Right cardiac atrium (tissue), 5 donors: ENCODE measurements at regions not wholly inside any gene's neighbourhood (a gene's known extent, or its start where the extent isn't known, plus 50 kb on each side); places are given as distances from the start of the nearest gene placed in this dataset.
A peak's percentile ranks its signal among the peaks of the same experiment; 100 is the strongest.

ENCODE experiments used
- ATAC-seq, 2 donors: fragments of 200-7000 bp; cut with Tn5 transposase; one replicate each; pipeline versions ENCODE4 v1.8.0 to v1.9.1; 2020; ENCODE audit warnings: moderate library complexity in 2 of 2, mild to moderate bottlenecking in 1 of 2
- DNase-seq, 3 donors: peaks; one replicate each; pipeline ENCODE4 v3.0.0-alpha.2; 2020
- H3K27ac ChIP-seq: one replicate; pipeline ENCODE4 v1.5.1; 2013; ENCODE audit warnings: mild to moderate bottlenecking, low read length, control low read depth, moderate library complexity
- H3K27me3 ChIP-seq: one replicate; pipeline ENCODE4 v1.6.1; 2013; ENCODE audit not compliant: control insufficient read depth, insufficient read depth
- H3K4me1 ChIP-seq: one replicate; pipeline ENCODE4 v1.6.1; 2013; ENCODE audit warnings: low read length; ENCODE audit not compliant: control insufficient read depth, insufficient read depth
- H3K4me3 ChIP-seq: one replicate; pipeline ENCODE4 v1.5.1; 2013; ENCODE audit warnings: low read length, control low read depth
- H3K9me3 ChIP-seq: one replicate; pipeline ENCODE4 v1.6.1; 2013; ENCODE audit warnings: low read length; ENCODE audit not compliant: control insufficient read depth
- WGBS: extraction: QIAGEN DNeasy Blood & Tissue Kit; methylation state at CpG from one replicate; pipeline ENCODE4 v1.1.7; 2013; 5-methylcytosine and 5-hydroxymethylcytosine counted together
- intact Hi-C, 4 donors: fragments of 100-400 bp; cut with DNase I; formaldehyde crosslinking; loops; one replicate each; pipeline versions ENCODE4 v1.11.0 to v1.14.0; 2022 to 2023
- donor health status: healthy with polysubstance abuse.
- donor health status: DM: no; HTN: yes; CAD: no.
- donor health status: DM: no; HTN: no; CAD: no.
- donor health status: DM: no; HTN: yes; CAD: no; lungs with severe emphysema.
- donor health status: DM: yes; HTN: yes; CAD: no.

- Histone ChIP-seq H3K27me3 (no peaks in the 10 kb centered on the region), H3K27ac (no peak overlapping the region), H3K9me3 (no peaks in the 10 kb centered on the region), H3K4me3 (no peak overlapping the region), H3K4me1 (no peaks in the 10 kb centered on the region)
- intact Hi-C loops, result no loop called here
- 74% methylated on average over 4 of the region's 4 CpGs for WGBS
- no peak for DNase-seq
- ATAC-seq, result no peak
These were observed 422.6 kb upstream of the ONECUT1 start for GRCh38 chr15:53212785-53213184.

DNA sequence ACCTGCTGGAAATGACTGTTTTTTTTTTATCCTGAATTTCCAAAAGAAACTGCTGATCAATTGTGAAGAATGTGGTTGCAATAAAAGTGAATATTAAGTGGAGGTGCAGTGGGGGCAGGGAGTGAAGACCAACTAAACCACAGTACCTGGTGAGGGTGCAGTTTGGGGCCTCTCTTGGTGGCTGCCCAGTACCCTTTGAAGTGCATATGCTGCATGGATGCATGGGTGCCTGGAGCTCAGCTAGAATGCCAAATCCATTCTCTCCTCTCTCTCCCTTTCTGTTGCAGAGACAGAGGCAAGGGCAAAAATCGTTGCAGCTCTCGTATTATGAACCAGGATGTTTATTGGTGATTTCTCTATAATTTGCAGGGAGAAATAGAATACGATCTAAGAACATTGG lies 420.5 kb upstream of the ONECUT1 start:
- H3K4me3 ChIP-seq, result no peak overlapping the region
- DNase-seq, result no peak
- H3K4me1 ChIP-seq, result no peaks in the 10 kb centered on the region
- H3K27me3 ChIP-seq, result no peaks in the 10 kb centered on the region
- no peak overlapping the region for H3K27ac ChIP-seq
- intact Hi-C loops, result no loop called here
- 67% methylated on average over 3 of the region's 3 CpGs for WGBS
- H3K9me3 ChIP-seq, result no peaks in the 10 kb centered on the region
- no peak for ATAC-seq

DNA sequence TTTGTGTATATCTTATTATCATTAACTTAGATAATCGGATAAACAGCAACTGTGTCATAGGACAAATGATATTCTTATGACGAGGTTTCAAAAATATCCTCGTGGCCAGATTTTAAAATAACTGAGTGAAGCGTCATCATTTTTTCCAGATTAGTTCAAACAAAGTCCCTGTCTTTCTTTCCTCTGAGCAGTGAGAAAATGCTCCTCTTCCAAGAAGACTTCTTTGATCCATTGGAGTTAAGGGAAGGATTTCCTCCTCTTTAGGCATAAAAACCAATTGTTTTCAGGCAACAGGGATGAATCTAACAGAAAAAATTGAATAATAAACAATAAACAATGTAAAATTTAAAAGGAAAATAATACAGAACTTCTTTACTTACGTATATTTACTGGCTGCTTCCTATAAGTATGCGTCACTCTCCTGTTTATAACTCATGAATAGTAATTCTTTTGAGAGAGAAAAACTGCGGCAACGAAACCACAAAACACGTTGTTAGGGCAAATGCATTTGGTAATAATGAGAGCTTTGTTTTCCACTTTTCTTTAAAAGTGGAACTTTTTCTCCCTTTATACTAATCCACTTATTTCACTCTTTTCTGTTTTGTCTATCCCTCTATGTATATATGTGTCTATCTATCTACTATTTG lies 419.4 kb upstream of the ONECUT1 start:
- intact Hi-C loops, result loop anchor here in 1 of 4 donors (10.0 kb wide), 1 partner anchor 425 kb away; no protein-coding TSS in a partner anchor
- Histone ChIP-seq H3K4me1 (no peaks in the 10 kb centered on the region), H3K4me3 (no peak overlapping the region), H3K27ac (no peak overlapping the region), H3K27me3 (no peaks in the 10 kb centered on the region), H3K9me3 (no peaks in the 10 kb centered on the region)
- whole genome bisulfite sequencing, result 78% methylated on average over 9 of the region's 9 CpGs
- no peak for DNase-seq
- no peak for ATAC-seq

GRCh38 chr15:53208751-53209150 lies 418.6 kb upstream of the ONECUT1 start:
- WGBS, result 32% methylated on average over 4 of the region's 4 CpGs
- H3K27ac ChIP-seq, result no peak overlapping the region

GRCh38 chr15:53203454-53203853 lies 413.3 kb upstream of the ONECUT1 start:
- Histone ChIP-seq H3K27me3 (no peaks in the 10 kb centered on the region), H3K4me3 (no peak overlapping the region), H3K27ac (no peak overlapping the region), H3K4me1 (no peaks in the 10 kb centered on the region), H3K9me3 (no peaks in the 10 kb centered on the region)
- WGBS, result 36% methylated on average over 4 of the region's 4 CpGs
- ATAC-seq (no peak), DNase-seq (no peak)
- intact Hi-C loops, result loop anchor here in 1 of 4 donors (10.0 kb wide), 1 partner anchor 419 kb away; no protein-coding TSS in a partner anchor

More at GRCh38 chr15:53208751-53209150, 418.6 kb upstream of the ONECUT1 start:
- Histone ChIP-seq H3K4me1 (no peaks in the 10 kb centered on the region), H3K27me3 (no peaks in the 10 kb centered on the region), H3K9me3 (no peaks in the 10 kb centered on the region), H3K4me3 (no peak overlapping the region)
- no peak for ATAC-seq
- DNase-seq, result no peak
- intact Hi-C loops, result loop anchor here in 1 of 4 donors (10.0 kb wide), 1 partner anchor 424 kb away; no protein-coding TSS in a partner anchor

DNA sequence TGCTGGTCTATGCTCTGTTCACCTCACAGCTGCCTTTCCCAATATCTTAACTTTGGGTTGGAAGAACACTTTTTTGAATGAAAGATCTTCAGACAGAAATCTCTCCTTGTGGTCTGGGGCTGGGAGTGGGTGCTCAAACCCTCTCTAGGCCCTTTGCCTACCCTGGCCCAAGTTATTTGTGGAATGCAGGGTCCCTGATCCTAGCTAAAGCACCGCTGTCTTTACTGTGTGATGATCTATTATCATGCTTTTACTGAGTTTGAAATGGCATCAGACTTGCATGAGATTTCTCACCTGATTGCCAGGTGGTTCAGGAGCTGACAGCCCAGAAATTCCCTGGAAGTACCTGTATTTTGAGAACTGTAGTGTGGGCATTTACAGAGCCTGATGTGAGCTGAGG lies 412.7 kb upstream of the ONECUT1 start:
- ATAC-seq (no peak), DNase-seq (no peak)
- 61% methylated on average over 1 of the region's 1 CpG for WGBS
- intact Hi-C loops, result loop anchor here in 1 of 4 donors (10.0 kb wide), 1 partner anchor 418 kb away; no protein-coding TSS in a partner anchor
- Histone ChIP-seq H3K27ac (no peak overlapping the region), H3K27me3 (no peaks in the 10 kb centered on the region), H3K4me1 (no peaks in the 10 kb centered on the region), H3K9me3 (no peaks in the 10 kb centered on the region), H3K4me3 (no peak overlapping the region)

- WGBS, result 4% methylated on average over 23 of the region's 23 CpGs
- Histone ChIP-seq H3K4me3 (no peak overlapping the region), H3K27ac (no peak overlapping the region), H3K9me3 (no peaks in the 10 kb centered on the region), H3K4me1 (no peaks in the 10 kb centered on the region), H3K27me3 (no peaks in the 10 kb centered on the region)
- ATAC-seq (peak; percentile 59 to 61), DNase-seq (peak; percentile 39 to 76 (median 62))
- intact Hi-C loops, result loop anchor here in 2 of 4 donors (5.0 to 10.0 kb wide), 2 partner anchors 413 to 415 kb away; no protein-coding TSS in a partner anchor
These were observed 407.3 kb upstream of the ONECUT1 start for GRCh38 chr15:53197426-53197839.

GRCh38 chr15:53196788-53197187 lies 406.7 kb upstream of the ONECUT1 start:
- Histone ChIP-seq H3K27ac (no peak overlapping the region), H3K4me1 (no peaks in the 10 kb centered on the region), H3K9me3 (no peaks in the 10 kb centered on the region), H3K27me3 (no peaks in the 10 kb centered on the region), H3K4me3 (no peak overlapping the region)
- no peak for DNase-seq
- no peak for ATAC-seq
- 56% methylated on average over 11 of the region's 11 CpGs for WGBS
- intact Hi-C loops, result loop anchor here in 2 of 4 donors (5.0 to 10.0 kb wide), 2 partner anchors 412 to 414 kb away; no protein-coding TSS in a partner anchor

DNA sequence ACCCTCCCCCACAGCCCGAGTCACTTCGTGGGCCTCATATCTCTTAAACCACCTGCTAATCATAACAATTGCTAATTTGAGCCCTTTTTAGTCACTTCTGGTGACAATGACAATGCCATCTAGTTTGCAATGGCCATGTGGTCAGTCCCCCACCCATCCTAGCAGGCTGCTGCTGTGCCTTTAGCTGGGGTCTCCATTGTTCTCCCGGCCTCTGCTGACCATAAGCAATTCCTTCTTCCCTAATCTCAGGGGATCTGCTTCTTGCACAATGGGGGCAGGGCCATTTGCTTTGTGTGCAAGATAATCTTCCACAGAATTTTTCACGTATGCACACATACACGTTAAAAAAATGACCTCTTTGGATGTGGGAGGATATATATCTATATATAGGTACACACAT lies 406.1 kb upstream of the ONECUT1 start:
- DNase-seq (no peak), ATAC-seq (no peak)
- Histone ChIP-seq H3K4me1 (no peaks in the 10 kb centered on the region), H3K4me3 (no peak overlapping the region), H3K27ac (no peak overlapping the region), H3K9me3 (no peaks in the 10 kb centered on the region), H3K27me3 (no peaks in the 10 kb centered on the region)
- intact Hi-C loops, result loop anchor here in 2 of 4 donors (5.0 to 10.0 kb wide), 2 partner anchors 411 to 414 kb away; no protein-coding TSS in a partner anchor
- WGBS, result 39% methylated on average over 5 of the region's 5 CpGs

GRCh38 chr15:53193149-53193548 lies 403.0 kb upstream of the ONECUT1 start:
- WGBS, result 57% methylated on average over 2 of the region's 2 CpGs
- Histone ChIP-seq H3K4me1 (no peaks in the 10 kb centered on the region), H3K27ac (no peak overlapping the region), H3K4me3 (no peak overlapping the region), H3K27me3 (no peaks in the 10 kb centered on the region), H3K9me3 (no peaks in the 10 kb centered on the region)
- ATAC-seq (no peak), DNase-seq (no peak)
- intact Hi-C loops, result loop anchor here in 1 of 4 donors (10.0 kb wide), 1 partner anchor 408 kb away; no protein-coding TSS in a partner anchor

DNA sequence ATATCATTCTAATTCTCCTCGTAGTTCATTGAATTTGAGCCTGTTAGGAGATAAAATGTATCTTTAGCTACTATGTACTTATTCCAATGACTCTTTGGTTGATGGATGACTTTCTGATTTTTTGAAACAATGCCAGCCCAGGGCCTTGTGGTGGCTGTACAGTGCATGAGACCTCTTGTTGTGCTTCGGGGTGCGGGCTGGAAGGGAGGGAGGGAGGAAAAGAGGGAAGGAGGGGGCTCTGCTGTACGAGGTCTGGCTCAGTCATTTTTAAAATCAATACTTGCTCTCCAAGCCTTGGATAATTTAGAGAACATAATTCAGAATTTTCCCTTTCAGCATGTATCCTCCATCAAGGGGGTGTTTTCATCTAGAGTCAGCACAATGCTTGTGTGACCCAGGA lies 399.7 kb upstream of the ONECUT1 start:
- WGBS, result 67% methylated on average over 4 of the region's 4 CpGs
- intact Hi-C loops, result loop anchor here in 1 of 4 donors (10.0 kb wide), 1 partner anchor 405 kb away; no protein-coding TSS in a partner anchor
- Histone ChIP-seq H3K4me3 (no peak overlapping the region), H3K4me1 (no peaks in the 10 kb centered on the region), H3K27ac (no peak overlapping the region), H3K9me3 (no peaks in the 10 kb centered on the region), H3K27me3 (no peaks in the 10 kb centered on the region)
- ATAC-seq (no peak), DNase-seq (no peak)
